VCaP (cell line): ENCODE measurements at regions not wholly inside any gene's neighbourhood (a gene's known extent, or its start where the extent isn't known, plus 50 kb on each side); places are given as distances from the start of the nearest gene placed in this dataset.

Source experiments
- H3K27ac ChIP-seq: fragments of 450-650 bp; 2 replicates; pipeline ENCODE4 v1.5.1; 2017
- CTCF ChIP-seq: fragments of 450-650 bp; conservative IDR thresholded peaks from 2 replicates; pipeline ENCODE4 v1.5.1; 2017; ENCODE audit warnings: mild to moderate bottlenecking, moderate library complexity

- no peak overlapping the region for H3K27ac ChIP-seq
- TF ChIP-seq CTCF = no peak
Observed at GRCh38 chr12:63406781-63407180, 255.8 kb upstream of the AVPR1A start.

- H3K27ac ChIP-seq = no peak overlapping the region
- no peak for TF ChIP-seq CTCF
Observed at GRCh38 chr12:63404611-63405010, 253.6 kb upstream of the AVPR1A start.

- no peak for TF ChIP-seq CTCF
- no peak overlapping the region for H3K27ac ChIP-seq
Observed at GRCh38 chr12:63403256-63403655, 252.3 kb upstream of the AVPR1A start.

GRCh38 chr12:63400718-63401117 lies 249.7 kb upstream of the AVPR1A start:
- no peak for TF ChIP-seq CTCF
- H3K27ac ChIP-seq = peak overlapping the region; percentile 50; the same call in 1 of the 2 replicates

- no peak for TF ChIP-seq CTCF
Observed at GRCh38 chr12:63400318-63400717, 249.3 kb upstream of the AVPR1A start.

GRCh38 chr12:63397807-63398206 lies 246.8 kb upstream of the AVPR1A start:
- no peak overlapping the region for H3K27ac ChIP-seq
- TF ChIP-seq CTCF = no peak

More at GRCh38 chr12:63400318-63400717, 249.3 kb upstream of the AVPR1A start:
- H3K27ac ChIP-seq = peak overlapping the region; percentile 50; the same call in 1 of the 2 replicates

GRCh38 chr12:63396135-63396534 lies 245.1 kb upstream of the AVPR1A start:
- TF ChIP-seq CTCF = no peak

More at GRCh38 chr12:63396135-63396534, 245.1 kb upstream of the AVPR1A start:
- no peak overlapping the region for H3K27ac ChIP-seq
